Amygdala (tissue), 56 donors: ENCODE measurements at regions not wholly inside any gene's neighbourhood (a gene's known extent, or its start where the extent isn't known, plus 50 kb on each side); places are given as distances from the start of the nearest gene placed in this dataset.

ENCODE experiments used
- DNase-seq, 56 donors: peaks; one replicate each; lab custom pipeline; 2025; lab: John Stamatoyannopoulos, UW

DNA sequence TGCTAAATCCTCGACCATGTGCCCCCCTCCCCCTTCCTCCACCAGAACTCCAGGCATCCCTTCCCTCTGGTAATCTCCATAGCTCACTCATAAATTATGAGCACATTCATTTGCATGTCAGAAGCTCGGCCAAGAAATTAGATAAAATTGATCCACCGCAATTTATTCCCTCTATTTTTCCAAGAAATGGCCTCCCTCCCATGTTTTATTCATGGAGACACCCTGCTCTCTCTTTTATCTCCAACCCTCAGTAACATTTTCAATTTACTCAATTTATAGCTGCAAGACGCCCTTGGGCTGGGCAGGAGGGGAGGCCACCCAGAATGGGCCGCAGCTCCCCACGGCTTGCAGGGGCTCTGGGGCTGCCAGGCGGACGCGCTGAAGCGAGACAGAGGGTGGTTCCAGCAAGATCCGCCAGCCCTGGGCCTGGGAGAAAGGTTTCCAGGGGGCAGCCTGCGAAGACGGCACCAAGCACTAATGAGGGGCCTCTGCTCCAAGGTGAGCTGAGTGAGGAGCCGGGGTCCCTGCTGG, 54.7 kb upstream of the ZNF423 start:
- no peak for DNase-seq

DNA sequence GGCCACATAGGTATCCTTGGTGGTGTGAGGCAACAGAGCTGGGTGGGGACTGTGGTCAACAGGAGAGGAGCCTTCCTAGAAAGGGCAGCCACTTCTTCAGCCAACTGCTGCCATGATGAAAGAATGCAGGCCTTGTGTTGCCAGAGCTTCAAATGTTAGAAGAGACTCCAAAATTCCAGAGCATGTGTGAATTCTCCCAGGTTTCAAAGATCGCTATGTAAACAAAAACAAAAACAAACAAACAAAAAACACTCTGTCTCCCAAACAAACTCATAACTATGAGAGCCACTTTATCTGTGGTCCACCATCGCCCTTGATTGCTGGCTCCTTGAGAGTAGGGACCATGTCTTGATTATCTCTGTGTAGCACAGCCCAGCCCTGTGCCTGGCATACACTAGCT, 55.5 kb upstream of the ZNF423 start:
- no peak for DNase-seq

DNA sequence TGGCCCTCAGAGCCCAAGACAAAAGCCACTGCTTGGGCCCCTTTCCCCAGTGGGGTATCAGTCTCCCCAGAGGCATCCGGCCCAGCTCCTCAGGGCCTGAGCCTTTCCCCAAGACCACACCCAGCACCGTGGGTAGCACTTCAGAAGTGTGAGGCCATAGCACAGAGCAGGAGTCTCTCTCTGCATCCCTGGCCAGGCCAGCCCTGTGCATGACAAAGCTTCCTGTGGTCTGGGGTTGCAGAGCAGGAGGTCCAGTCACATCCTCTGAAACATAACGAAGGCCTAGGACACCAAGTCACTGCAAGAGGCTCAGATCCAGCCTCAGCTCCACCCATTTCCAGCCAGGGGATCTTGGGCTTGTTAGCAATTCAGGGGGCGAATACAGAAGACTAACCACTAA, 56.8 kb upstream of the ZNF423 start:
- DNase-seq, result no peak

DNA sequence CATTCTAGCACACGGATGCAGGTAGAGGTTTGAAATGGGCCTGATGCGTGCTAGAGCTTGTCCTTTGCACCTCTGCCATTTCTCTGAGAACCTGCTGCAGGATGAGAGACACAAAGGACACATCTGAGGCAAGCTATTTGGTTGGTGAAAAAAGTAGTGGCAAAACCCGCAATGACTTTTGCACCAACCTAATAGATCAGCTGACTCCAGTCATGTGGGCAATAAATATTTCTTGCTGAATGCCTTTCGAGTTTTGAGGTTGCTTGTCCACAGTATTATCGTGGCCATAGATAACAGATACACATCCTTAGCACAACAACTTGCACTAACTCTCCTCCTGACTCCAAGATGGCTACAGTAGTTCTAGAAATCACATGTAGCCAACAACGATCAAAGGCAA, 57.8 kb upstream of the ZNF423 start:
- DNase-seq, result no peak

DNA sequence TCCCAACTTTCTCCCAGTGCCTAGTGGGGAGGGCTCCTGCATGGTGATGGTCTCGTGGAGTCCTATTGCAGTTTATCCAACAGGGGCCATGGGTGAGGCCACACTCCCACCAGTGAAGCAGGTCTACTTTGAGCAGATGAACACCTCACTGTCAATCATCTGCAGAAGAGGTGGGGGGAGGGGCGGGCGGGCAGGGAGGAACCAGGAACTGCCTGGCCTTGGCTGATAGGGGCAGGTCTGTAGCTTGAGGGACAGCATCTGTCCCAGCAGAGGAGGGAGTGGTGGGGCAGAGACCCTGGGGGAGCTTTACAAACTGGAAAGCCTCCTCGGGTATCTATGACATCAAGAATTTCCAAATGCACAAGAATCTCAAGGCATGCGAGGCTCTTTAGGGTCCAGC, 58.7 kb upstream of the ZNF423 start:
- DNase-seq, result no peak

DNA sequence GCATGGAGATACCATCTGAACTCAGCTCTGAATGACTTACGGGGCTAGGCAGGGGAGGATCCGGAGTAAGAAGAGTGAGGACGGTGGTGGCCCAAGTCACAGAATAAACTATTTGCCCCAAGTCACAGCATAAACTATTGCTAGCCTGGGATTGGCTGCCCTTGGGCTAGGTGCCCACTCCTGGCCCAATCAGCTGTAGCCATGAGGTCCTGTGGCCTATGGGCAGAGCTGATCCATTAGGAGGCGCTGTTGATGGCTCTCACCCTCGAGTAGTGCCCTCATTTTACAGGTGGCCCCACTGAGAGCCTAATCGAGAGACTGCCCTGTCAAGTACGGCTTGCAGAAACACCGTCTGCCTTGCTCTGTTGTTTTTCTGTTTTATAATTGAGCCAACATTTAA, 62.3 kb upstream of the ZNF423 start:
- no peak for DNase-seq

DNA sequence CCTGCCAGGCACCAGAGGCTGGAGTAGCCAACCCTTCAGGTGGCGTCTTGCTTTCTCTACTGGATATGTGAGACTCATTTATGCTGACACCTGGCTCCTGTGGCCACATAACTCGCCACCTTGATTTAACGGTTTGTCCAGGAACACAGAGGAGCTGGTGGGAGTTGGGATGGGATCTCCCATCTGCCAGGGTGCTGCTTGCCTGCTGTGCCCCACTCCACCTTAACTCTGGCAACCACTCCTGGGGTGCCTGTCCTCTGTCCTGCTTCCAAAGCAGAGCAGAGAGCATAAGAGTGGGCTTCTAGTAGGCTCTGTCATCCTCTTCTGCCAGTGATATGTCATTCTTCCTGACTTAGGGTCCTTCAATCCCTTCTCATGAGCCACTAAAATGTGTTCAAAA, 63.4 kb upstream of the ZNF423 start:
- no peak for DNase-seq

DNA sequence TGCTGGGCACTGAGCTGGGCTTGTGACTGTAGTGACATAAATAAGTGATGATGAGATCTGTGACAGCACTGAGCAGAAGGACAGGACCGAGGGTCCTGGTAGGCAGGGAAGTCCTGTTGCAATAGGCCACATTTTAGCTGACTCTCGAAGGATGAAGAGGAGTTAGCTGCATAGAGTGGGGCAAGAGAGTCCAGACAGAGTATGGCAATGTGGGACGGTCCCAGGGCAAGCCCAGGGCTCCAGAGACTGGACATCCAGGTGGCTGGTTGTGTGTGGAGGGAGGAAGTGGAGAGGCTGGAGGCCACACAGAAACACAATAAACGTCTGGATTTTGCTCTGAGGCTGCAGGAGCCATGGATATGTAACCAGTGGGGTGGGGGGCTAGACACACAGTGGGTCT, 64.5 kb upstream of the ZNF423 start:
- DNase-seq, result no peak

DNA sequence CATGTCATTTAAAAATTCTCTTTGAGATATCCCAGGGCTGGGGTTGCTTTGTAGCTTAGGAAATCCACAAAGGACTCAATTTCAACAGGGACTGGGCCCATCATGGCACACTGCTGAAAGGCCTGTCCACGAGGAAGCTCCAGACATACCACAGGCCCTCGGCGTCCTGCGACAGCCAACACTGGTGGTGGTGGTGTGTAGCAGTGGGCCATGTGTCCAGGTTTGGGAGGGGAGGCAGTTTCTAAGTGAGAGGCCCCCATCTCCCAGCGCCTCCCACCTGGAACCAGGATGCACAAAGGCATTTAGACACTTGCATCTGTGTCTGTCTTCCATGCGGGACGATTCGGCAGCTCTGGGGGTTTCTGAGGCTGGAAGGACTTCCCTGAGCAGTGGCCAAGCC, 65.2 kb upstream of the ZNF423 start:
- no peak for DNase-seq

DNA sequence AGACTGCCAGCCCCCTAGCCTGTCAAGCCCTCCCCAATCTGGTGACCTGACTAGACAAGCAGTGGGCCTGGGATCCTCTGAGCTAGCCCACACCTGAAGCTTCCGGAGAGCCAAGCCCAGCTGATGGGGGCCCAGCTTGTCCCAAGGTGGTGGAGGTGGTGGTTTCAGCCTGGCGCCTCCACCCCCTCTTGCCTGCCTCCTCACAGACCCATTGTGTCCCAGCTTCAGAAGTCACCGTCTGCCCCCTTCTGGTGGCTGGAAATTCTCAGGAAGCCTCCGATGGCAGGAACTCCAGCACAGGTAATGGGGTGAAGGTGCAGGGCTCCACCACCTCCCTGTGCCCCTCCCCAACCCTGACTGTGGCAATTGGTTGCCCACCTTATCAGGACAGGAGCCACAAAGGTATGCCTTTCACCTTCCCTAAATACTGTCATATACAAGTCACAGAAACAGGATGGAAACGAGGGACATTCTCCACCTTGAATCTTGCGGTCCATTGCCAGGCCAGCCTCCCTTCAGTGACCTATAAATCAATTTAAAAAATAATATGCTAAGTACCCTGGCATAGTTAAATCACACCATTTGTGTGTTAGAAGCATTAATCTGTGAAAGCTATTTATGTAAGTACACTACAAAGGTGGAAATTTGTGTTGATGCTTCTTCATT, 66.0 kb upstream of the ZNF423 start:
- DNase-seq, result peak in 27 of 56 donors; percentile 1 to 57 (median 18)

DNA sequence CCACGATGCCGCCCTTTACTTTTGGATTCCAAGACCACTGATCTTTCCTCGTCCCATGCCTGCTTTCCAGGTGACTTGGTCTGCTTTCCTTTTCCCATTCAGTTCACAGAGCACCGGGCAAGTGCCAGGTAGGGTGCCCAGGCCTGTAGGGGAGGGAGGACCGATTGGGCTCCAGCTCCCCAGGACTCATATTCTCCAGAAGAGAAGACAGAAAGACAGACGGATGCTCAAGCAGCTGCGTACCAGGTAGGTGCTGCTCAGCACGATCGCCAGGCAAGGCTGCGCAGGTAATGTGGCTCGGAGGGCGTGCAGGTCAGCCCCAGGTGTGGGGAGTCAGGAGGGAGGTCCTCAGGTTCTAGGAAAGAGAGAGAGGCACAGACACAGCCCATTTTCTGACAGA, 67.5 kb upstream of the ZNF423 start:
- no peak for DNase-seq

DNA sequence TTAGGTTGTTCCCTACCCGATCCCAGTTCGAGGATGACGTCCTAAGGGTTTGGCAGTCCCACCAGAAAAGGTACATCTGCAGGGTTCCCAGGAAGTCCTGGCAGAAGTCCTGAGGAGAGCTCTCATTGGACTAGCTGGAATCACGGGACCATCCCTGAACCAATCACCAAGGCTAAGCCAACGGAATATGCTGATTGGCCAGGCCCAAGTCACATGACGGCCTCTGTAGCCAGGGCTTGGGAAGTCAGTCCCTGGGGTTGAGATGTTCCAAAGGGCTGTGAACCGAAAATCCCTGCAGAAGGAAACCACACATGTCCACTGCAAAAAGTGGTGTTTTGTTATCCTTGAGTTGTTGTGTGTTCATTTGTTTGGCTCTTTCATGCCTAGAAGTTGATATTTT, 68.2 kb upstream of the ZNF423 start:
- no peak for DNase-seq

DNA sequence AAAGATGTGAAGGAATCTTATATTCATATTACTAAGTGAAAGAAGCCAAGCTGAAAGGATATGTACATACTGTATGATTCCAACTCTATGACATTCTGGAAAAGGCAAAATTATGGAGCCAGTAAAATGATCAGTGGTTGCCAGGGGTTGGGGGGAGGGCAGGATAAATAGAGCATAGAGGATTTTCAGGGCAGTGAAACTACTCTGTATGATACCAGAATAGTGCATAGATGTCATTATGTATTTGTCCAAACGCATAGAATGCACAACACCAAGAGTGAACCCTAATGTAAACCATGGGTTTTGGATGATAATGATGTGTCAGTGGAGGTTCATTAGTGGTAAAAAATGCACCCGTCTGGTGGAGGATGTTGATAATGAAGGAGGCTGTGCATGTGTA, 71.0 kb upstream of the ZNF423 start:
- no peak for DNase-seq

DNA sequence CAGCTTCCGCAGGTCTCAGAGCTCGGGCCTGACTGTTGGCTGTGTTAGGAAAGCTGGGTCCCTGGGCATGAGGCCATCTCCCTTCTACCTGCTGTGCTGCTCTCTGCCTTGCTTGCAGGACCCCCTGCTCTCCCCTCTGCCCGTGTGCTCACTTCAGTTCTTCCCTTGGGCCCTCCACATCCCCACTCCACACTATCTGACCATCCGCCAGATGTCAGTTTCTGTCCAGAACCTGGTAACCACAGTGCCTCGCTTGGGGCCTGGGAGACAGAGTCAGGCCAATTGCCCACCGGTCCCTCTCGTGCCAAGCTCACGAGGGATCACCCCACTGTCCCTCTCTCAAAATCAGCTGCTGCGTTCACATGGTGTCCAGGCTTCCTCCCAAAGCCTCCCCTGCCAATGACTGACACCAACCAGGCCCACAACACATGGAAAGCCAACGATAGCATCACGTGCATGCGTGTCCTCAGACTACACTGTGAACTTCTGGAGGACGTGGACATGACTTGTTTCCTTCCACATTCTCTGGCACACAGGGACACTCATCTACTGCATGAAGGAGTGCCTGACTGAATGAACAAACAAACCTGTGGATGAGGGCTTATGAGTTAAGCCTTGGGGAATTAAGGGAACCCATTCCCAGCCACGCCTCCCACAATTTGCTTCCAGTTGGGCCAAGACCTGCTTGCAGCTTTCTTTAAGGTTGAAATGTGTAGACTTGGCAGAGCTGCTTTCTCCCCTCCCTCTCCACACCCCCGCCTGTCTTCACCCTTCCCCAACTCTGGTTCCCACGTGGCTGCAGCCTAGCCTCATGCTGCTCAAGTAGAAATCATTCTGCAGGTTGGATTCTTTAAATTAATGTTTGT, 72.5 kb upstream of the ZNF423 start:
- no peak for DNase-seq

DNA sequence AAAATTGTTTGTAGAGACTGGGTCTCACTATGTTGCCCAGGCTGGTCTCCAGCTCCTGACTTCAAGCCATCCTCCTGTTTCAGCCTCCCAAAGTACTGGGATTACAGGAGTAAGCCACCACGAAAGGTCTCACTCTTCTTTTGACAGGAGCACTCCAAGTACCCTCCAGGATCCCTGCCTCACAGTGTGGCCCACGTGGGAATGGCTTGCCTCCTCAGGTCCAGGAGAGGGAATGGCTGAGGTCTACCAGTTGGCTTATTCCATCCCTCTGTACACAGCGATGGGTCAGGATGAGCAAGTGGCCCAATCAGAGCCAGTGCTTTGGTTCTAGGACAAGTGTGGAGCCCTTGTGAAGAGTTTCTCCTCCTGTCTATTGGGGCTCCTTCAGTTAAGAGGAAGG, 73.7 kb upstream of the ZNF423 start:
- no peak for DNase-seq

DNA sequence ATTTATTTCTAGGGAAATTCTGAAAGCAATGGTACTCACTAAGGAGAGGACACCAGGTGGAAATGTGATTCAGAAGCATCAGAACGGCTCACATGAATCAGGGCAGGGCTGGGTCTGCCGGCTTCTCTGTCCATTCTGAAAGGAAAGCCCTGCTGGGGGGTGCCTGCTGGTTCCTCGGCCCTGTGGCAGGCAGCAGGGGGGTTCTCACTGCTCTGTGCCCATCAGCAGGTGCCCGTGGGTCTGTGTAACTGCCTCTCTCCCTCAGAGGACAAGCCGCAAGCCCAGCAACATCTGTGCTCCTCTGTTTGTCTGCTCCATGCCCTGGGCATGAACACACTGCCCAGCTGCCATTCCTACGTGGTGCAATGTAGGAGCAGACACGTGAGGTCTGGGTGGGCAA, 74.9 kb upstream of the ZNF423 start:
- no peak for DNase-seq

DNA sequence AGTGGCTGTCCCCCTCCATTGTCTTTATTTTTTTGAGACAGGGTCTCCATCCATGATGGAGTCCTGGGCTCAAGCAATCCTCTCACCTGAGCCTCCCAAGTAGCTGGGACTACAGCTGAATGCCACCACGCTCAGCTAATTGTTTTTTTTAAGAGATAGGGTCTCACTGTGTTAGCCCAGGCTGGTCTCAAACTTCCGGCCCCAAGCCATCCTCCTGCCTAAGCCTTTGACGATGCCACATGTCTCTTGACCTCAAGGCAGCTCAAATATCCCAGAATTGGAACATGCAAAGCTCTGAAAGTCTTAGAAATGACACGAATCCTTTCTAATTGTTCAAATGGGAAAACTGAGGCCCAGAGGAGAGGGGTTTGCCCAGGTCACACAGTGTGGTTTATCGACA, 75.4 kb upstream of the ZNF423 start:
- no peak for DNase-seq

DNA sequence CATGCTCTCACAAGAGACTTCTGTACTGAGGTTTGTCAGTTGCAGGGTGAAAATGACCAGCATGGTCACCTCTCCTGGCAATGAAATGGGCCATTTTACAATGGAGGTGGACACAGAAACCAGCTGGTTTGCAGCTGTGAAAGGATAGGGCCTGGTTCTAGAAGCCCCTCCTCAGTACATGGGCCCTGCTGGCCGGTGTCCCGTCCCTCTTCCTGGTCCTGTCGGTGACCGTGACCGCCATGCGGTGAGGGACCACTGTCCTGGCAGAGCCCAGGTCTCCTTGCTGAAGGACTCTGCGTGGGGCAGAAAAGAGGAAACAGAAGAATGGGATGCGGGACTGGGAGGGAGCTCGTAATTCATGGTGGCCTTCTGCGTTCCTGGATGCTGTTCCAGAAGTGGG, 76.0 kb upstream of the ZNF423 start:
- DNase-seq, result no peak

DNA sequence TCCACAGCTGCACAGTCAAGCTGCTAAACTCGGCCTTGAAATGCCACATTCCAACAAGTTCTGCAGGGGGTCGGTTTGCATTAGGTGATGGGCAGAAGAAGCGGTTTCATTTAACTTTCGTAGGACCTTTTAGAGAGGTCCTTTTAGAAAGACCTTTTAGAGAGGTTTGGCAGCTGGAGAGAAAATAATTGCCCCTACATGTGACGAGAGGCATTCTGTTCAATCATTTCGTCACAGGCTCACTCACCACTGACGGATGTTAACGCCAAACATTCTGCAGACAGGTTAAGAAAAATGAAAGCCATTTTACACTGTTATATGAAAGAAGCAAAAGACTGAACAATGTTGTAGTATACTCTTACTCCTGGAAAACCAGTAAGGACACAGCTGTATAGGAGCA, 76.5 kb upstream of the ZNF423 start:
- no peak for DNase-seq

DNA sequence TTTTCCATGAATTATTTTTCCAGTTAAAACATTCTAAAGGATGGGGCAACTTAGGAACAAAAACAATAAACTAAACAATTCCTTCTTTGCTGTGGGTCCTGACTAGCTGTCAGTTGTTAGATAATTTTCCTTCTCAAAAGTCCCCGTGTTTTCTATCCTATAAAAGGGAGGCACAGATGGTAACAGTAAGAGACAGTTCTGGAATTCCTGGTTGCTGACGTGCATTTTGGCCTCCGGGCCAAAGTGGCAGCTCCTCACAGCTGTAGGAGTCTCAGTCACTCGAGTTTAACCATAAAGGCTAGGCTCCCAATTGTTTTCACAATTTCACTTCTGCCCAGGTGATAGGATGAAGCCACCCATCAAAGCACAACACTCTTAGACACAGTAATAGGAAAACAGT, 77.0 kb upstream of the ZNF423 start:
- DNase-seq, result no peak

DNA sequence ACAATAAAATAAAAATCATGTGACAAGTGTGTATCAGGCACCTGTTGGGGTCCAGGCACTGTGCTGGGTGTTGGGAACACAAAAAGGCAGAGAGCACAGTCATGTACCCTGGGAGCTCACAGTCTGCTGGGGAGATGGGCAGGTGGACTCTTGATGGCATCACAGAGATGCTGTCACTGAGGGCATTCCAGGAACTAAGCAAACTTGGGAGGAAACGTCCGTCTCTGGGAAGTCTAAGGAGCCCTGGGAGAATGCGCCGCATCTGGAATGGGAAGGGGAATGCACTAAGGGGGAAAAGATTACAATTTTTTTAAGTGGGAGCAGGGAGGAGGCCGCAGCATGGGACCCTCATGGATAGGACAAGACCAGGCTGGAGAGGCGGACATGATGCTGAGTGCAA, 80.9 kb upstream of the ZNF423 start:
- no peak for DNase-seq

DNA sequence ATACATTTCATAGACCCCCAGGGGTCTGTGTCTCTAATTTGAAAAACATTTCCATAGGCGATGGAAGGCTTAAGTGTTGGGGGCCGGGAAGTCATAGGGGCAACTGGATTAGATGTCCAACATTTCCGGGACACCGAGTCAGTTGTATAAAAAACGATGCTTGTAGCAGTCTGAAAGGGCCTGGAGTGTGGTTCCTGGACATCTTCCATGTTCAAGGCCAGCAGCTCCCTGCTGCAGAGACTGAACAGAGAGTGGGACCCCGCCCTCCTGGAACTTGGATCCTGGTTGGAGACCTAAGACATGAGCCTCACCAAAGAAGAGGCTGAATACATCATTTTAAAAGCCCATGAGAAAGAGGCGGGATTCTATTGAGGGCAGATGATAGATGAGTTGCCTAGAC, 82.0 kb upstream of the ZNF423 start:
- DNase-seq, result no peak
